ENCODE measurements at regions not wholly inside any gene's neighbourhood (a gene's known extent, or its start where the extent isn't known, plus 50 kb on each side); places are given as distances from the start of the nearest gene placed in this dataset.

GRCh38 chrX:124548571-124548970, 202.2 kb downstream of the SH2D1A start:
- Mint-ChIP-seq H3K36me3 (no peaks in the 10 kb centered on the region), H3K27ac (no peak overlapping the region), H3K4me1 (no peaks in the 10 kb centered on the region), H3K9me3 (peaks cover 0 to 2% (median 0%) of the 10 kb centered on the region in 7 donors), H3K4me3 (no peak overlapping the region), H3K27me3 (no peaks in the 10 kb centered on the region)
- no peak for DNase-seq
- no peak for ATAC-seq (ENCODE audit: low read depth in 2 of 2)

GRCh38 chrX:124555036-124555595, 208.8 kb downstream of the SH2D1A start:
- no peak overlapping the region for H3K4me3 Mint-ChIP-seq

GRCh38 chrX:124557976-124558375, 211.6 kb downstream of the SH2D1A start:
- no peaks in the 10 kb centered on the region for H3K4me1 Mint-ChIP-seq
- H3K4me3 Mint-ChIP-seq: no peak overlapping the region
- H3K9me3 Mint-ChIP-seq: peaks cover 0 to 2% (median 0%) of the 10 kb centered on the region in 7 donors
- DNase-seq (no peak), ATAC-seq (ENCODE audit: low read depth in 2 of 2) (no peak)
- no peak overlapping the region for H3K27ac Mint-ChIP-seq
- peaks cover 0 to 4% (median 0%) of the 10 kb centered on the region in 3 donors for H3K27me3 Mint-ChIP-seq
- no peaks in the 10 kb centered on the region for H3K36me3 Mint-ChIP-seq

More at GRCh38 chrX:124555036-124555595, 208.8 kb downstream of the SH2D1A start:
- Mint-ChIP-seq H3K27ac (no peak overlapping the region), H3K36me3 (no peaks in the 10 kb centered on the region), H3K4me1 (no peaks in the 10 kb centered on the region), H3K9me3 (peaks cover 0 to 4% (median 0%) of the 10 kb centered on the region in 7 donors), H3K27me3 (peaks cover 0 to 4% (median 0%) of the 10 kb centered on the region in 3 donors)
- ATAC-seq (ENCODE audit: low read depth in 2 of 2) (no peak), DNase-seq (no peak)

GRCh38 chrX:124573468-124573867, 227.1 kb downstream of the SH2D1A start:
- Mint-ChIP-seq H3K9me3 (peaks cover 0 to 5% (median 0%) of the 10 kb centered on the region in 7 donors), H3K27me3 (no peaks in the 10 kb centered on the region), H3K36me3 (no peaks in the 10 kb centered on the region), H3K4me3 (no peak overlapping the region), H3K27ac (no peak overlapping the region), H3K4me1 (no peaks in the 10 kb centered on the region)
- DNase-seq (no peak), ATAC-seq (ENCODE audit: low read depth in 2 of 2) (no peak)

GRCh38 chrX:124592744-124593143, 246.4 kb downstream of the SH2D1A start:
- no peaks in the 10 kb centered on the region for H3K4me1 Mint-ChIP-seq
- H3K36me3 Mint-ChIP-seq: no peaks in the 10 kb centered on the region
- H3K27me3 Mint-ChIP-seq: no peaks in the 10 kb centered on the region
- ATAC-seq (ENCODE audit: low read depth in 2 of 2) (no peak), DNase-seq (no peak)
- no peak overlapping the region for H3K27ac Mint-ChIP-seq
- H3K9me3 Mint-ChIP-seq: peaks cover 0 to 16% (median 8%) of the 10 kb centered on the region in 7 donors
- no peak overlapping the region for H3K4me3 Mint-ChIP-seq

- Mint-ChIP-seq H3K27ac (no peak overlapping the region), H3K27me3 (no peaks in the 10 kb centered on the region), H3K4me3 (no peak overlapping the region), H3K36me3 (no peaks in the 10 kb centered on the region), H3K4me1 (no peaks in the 10 kb centered on the region), H3K9me3 (peaks cover 0 to 12% (median 4%) of the 10 kb centered on the region in 7 donors)
- no peak for DNase-seq
- no peak for ATAC-seq (ENCODE audit: low read depth in 2 of 2)
Measured at GRCh38 chrX:124594017-124594651, 247.8 kb downstream of the SH2D1A start.

- H3K9me3 Mint-ChIP-seq: peaks cover 0 to 3% (median 0%) of the 10 kb centered on the region in 7 donors
- H3K27me3 Mint-ChIP-seq: no peaks in the 10 kb centered on the region
- no peak overlapping the region for H3K4me3 Mint-ChIP-seq
- no peaks in the 10 kb centered on the region for H3K4me1 Mint-ChIP-seq
- ATAC-seq (ENCODE audit: low read depth in 2 of 2): no peak
- DNase-seq: no peak
- no peak overlapping the region for H3K27ac Mint-ChIP-seq
- no peaks in the 10 kb centered on the region for H3K36me3 Mint-ChIP-seq
Measured at GRCh38 chrX:124605511-124605910, 259.1 kb downstream of the SH2D1A start.

- Mint-ChIP-seq H3K9me3 (peaks cover 0 to 3% (median 0%) of the 10 kb centered on the region in 7 donors), H3K4me1 (no peaks in the 10 kb centered on the region), H3K27me3 (no peaks in the 10 kb centered on the region), H3K27ac (no peak overlapping the region), H3K4me3 (no peak overlapping the region), H3K36me3 (no peaks in the 10 kb centered on the region)
- DNase-seq (no peak), ATAC-seq (ENCODE audit: low read depth in 2 of 2) (no peak)
Measured at GRCh38 chrX:124606724-124607123, 260.4 kb downstream of the SH2D1A start.

GRCh38 chrX:124619710-124620109, 273.3 kb downstream of the SH2D1A start:
- no peaks in the 10 kb centered on the region for H3K27me3 Mint-ChIP-seq
- H3K36me3 Mint-ChIP-seq: no peaks in the 10 kb centered on the region
- no peak overlapping the region for H3K4me3 Mint-ChIP-seq
- DNase-seq (no peak), ATAC-seq (ENCODE audit: low read depth in 2 of 2) (no peak)
- no peaks in the 10 kb centered on the region for H3K4me1 Mint-ChIP-seq
- H3K9me3 Mint-ChIP-seq: no peaks in the 10 kb centered on the region
- no peak overlapping the region for H3K27ac Mint-ChIP-seq

- Mint-ChIP-seq H3K27me3 (no peaks in the 10 kb centered on the region), H3K9me3 (peaks cover 0 to 3% (median 0%) of the 10 kb centered on the region in 7 donors), H3K27ac (no peak overlapping the region), H3K4me3 (no peak overlapping the region), H3K4me1 (no peaks in the 10 kb centered on the region), H3K36me3 (no peaks in the 10 kb centered on the region)
- no peak for DNase-seq
- no peak for ATAC-seq (ENCODE audit: low read depth in 2 of 2)
Measured at GRCh38 chrX:124634363-124634762, 288.0 kb downstream of the SH2D1A start.

GRCh38 chrX:124641737-124642491, 295.6 kb downstream of the SH2D1A start:
- no peak for DNase-seq
- no peak for ATAC-seq (ENCODE audit: low read depth in 2 of 2)
- Mint-ChIP-seq H3K36me3 (no peaks in the 10 kb centered on the region), H3K4me1 (no peaks in the 10 kb centered on the region), H3K27ac (no peak overlapping the region), H3K27me3 (no peaks in the 10 kb centered on the region), H3K4me3 (no peak overlapping the region), H3K9me3 (no peaks in the 10 kb centered on the region)

GRCh38 chrX:124646403-124646802, 300.0 kb downstream of the SH2D1A start:
- Mint-ChIP-seq H3K27me3 (no peaks in the 10 kb centered on the region), H3K36me3 (no peaks in the 10 kb centered on the region), H3K27ac (no peak overlapping the region), H3K4me3 (no peak overlapping the region), H3K9me3 (no peaks in the 10 kb centered on the region), H3K4me1 (no peaks in the 10 kb centered on the region)
- DNase-seq (no peak), ATAC-seq (ENCODE audit: low read depth in 2 of 2) (no peak)

- H3K36me3 Mint-ChIP-seq: no peaks in the 10 kb centered on the region
- no peak overlapping the region for H3K27ac Mint-ChIP-seq
- H3K27me3 Mint-ChIP-seq: no peaks in the 10 kb centered on the region
- no peak for ATAC-seq (ENCODE audit: low read depth in 2 of 2)
- no peaks in the 10 kb centered on the region for H3K4me1 Mint-ChIP-seq
- peaks cover 0 to 5% (median 0%) of the 10 kb centered on the region in 7 donors for H3K9me3 Mint-ChIP-seq
- no peak overlapping the region for H3K4me3 Mint-ChIP-seq
- no peak for DNase-seq
Measured at GRCh38 chrX:124651031-124651430, 304.7 kb downstream of the SH2D1A start.
